T-cell (primary cell): ENCODE measurements at regions not wholly inside any gene's neighbourhood (a gene's known extent, or its start where the extent isn't known, plus 50 kb on each side); places are given as distances from the start of the nearest gene placed in this dataset.

Experiments used
- ATAC-seq, 4 experiments: fragments of 200-7000 bp in 3 of 4; fragments of 150-1000 bp in 1 of 4; cut with Tn5 transposase; replicated peaks in 1 of 4; 1 replicate in 3 of 4; 2 replicates in 1 of 4; pipeline ENCODE4 v1.10.0; 2021; ENCODE audit warnings: moderate library complexity in 3 of 4, mild to moderate bottlenecking in 2 of 4, moderate number of reproducible peaks in 1 of 4
- CTCF ChIA-PET, 2 donors: fragments of 300-600 bp; sonication (Branson Sonifier 250); formaldehyde crosslinking; loops; one replicate each; lab custom pipeline; 2022; ENCODE audit warnings: antibody characterized with exemption in 2 of 2; lab: Charles Lee
- POLR2A ChIA-PET, 2 donors: fragments of 300-600 bp; sonication (Branson Sonifier 250); formaldehyde crosslinking; loops; one replicate each; lab custom pipeline; 2022; ENCODE audit warnings: antibody characterized with exemption in 2 of 2; lab: Charles Lee
- DNase-seq, 35 experiments: peaks; one replicate each; pipeline versions ENCODE4 v3.0.0 to v3.0.0-alpha.2; 2013 to 2023
- H3K27ac ChIP-seq: one replicate; pipeline ENCODE4 v1.5.1; 2013; ENCODE audit warnings: low read length
- H3K27me3 ChIP-seq, 2 experiments: replicated peaks in 1 of 2; 1 replicate in 1 of 2; 2 replicates in 1 of 2; pipeline versions ENCODE4 v1.6.1 to v1.7.0; 2013; ENCODE audit warnings: low read length in 1 of 2, mixed read lengths in 1 of 2; ENCODE audit not compliant: control insufficient read depth in 2 of 2, insufficient read depth in 2 of 2; ENCODE audit errors: extremely low read depth in 1 of 2
- H3K36me3 ChIP-seq, 2 donors: 1 replicate in 1 of 2; 2 replicates in 1 of 2; pipeline versions ENCODE4 v1.6.1 to v1.7.0; 2013; ENCODE audit warnings: low read length in 1 of 2; ENCODE audit not compliant: control insufficient read depth in 2 of 2, insufficient read depth in 1 of 2; ENCODE audit errors: extremely low read depth in 1 of 2
- H3K4me1 ChIP-seq, 2 experiments: 1 replicate in 1 of 2; 2 replicates in 1 of 2; pipeline versions ENCODE4 v1.6.1 to v1.7.0; 2013; ENCODE audit warnings: low read length in 2 of 2, mixed read lengths in 1 of 2; ENCODE audit not compliant: insufficient read depth in 2 of 2, control insufficient read depth in 1 of 2; ENCODE audit errors: extremely low read depth in 1 of 2
- H3K4me3 ChIP-seq, 2 donors: 1 replicate in 1 of 2; 2 replicates in 1 of 2; pipeline versions ENCODE4 v1.5.1 to v1.7.0; 2013; ENCODE audit warnings: mild to moderate bottlenecking in 2 of 2, low read length in 1 of 2, moderate library complexity in 1 of 2; ENCODE audit not compliant: control insufficient read depth in 1 of 2; ENCODE audit errors: extremely low read depth in 1 of 2
- H3K9me3 ChIP-seq: 2 replicates; pipeline ENCODE4 v1.7.0; 2013
- H3K27ac Mint-ChIP-seq, 2 donors: one replicate each; pipeline ENCODE4 v1.8.0; 2020 to 2021; ENCODE audit warnings: mild to moderate bottlenecking in 2 of 2, mixed read lengths in 2 of 2
- H3K27me3 Mint-ChIP-seq, 2 donors: one replicate each; pipeline ENCODE4 v1.8.0; 2021 to 2022; ENCODE audit warnings: mixed read lengths in 2 of 2
- H3K36me3 Mint-ChIP-seq: one replicate; pipeline ENCODE4 v1.8.0; 2021; ENCODE audit warnings: mixed read lengths
- H3K4me1 Mint-ChIP-seq, 3 donors: one replicate each; pipeline ENCODE4 v1.8.0; 2020 to 2022; ENCODE audit warnings: mixed read lengths in 3 of 3, mild to moderate bottlenecking in 1 of 3
- H3K4me3 Mint-ChIP-seq, 3 donors: one replicate each; pipeline ENCODE4 v1.8.0; 2020 to 2022; ENCODE audit warnings: mild to moderate bottlenecking in 3 of 3, mixed read lengths in 3 of 3, moderate library complexity in 3 of 3
- H3K9me3 Mint-ChIP-seq, 3 donors: one replicate each; pipeline ENCODE4 v1.8.0; 2020 to 2022; ENCODE audit warnings: mixed read lengths in 3 of 3
- WGBS: methylation state at CpG from one replicate; pipeline ENCODE4 v1.1.5; 2013; ENCODE audit warnings: missing lambda C conversion rate; ENCODE audit not compliant: insufficient coverage; 5-methylcytosine and 5-hydroxymethylcytosine counted together

DNA sequence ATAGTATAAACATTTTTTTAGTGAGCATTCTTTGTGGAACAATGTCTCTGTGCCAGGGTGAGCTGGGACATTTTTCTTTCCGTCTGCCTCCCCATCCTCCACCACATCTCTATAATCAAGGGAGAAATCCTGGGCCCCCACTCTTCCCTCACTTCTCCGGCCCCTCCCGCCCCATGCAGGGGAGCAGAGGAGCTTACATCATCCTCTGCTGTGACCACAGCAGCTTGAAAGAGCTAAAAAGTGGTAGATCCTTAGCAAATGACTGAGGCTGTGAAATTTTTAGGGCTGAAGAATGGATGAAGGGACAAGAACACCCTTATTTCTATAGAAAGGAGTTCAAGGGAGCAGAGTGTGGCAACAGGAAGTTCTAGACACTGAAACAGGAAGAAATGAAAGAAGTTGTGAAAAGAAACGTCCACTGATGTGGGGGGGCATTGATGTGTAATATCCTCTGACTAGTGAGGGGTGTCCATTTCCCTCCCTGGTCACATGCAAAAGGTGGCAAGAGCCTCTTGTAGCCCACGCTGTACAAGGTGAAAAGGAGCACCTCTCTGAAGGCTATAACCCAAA is 380.3 kb upstream of the JARID2 start:
- H3K4me3 ChIP-seq, result no peak overlapping the region
- Mint-ChIP-seq H3K9me3 (no peaks in the 10 kb centered on the region), H3K27me3 (no peaks in the 10 kb centered on the region), H3K27ac (no peak overlapping the region), H3K4me1 (peaks cover 10 to 17% (median 11%) of the 10 kb centered on the region in 3 donors), H3K4me3 (no peak overlapping the region), H3K36me3 (no peaks in the 10 kb centered on the region)
- DNase-seq (peak in 4 of 35 experiments; percentile 7 to 45 (median 26)), ATAC-seq (peak in 3 of 4 experiments; percentile 42 to 65 (median 62))
- H3K27me3 ChIP-seq, result no peaks in the 10 kb centered on the region
- H3K36me3 ChIP-seq, result no peaks in the 10 kb centered on the region
- H3K4me1 ChIP-seq, result peaks cover 0 to 17% of the 10 kb centered on the region in 2 experiments
- WGBS, result 45% methylated on average over 2 of the region's 5 CpGs
- CTCF ChIA-PET, result no interaction called here
- H3K9me3 ChIP-seq, result no peaks in the 10 kb centered on the region
- no peak overlapping the region for H3K27ac ChIP-seq
- POLR2A ChIA-PET, result no interaction called here

DNA sequence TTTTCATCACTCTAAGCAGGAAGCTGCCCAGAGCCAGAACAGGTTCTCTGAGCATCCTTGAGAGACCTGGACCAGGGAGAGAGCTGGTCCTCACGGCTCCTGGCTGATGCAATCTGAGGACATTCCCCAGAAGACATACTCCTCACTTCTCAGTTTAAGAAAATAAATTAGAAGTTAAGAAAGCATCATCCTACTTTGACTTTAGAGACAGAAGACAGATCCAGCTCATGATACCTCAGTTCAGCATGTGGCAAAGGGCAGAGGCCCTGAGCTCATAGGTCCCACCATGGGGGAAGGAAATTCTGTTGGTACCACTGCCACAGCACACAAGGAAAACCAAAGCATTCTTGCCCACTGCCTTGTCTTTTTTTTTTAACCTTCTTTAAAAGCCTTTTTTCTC is 378.1 kb upstream of the JARID2 start:
- no peaks in the 10 kb centered on the region for H3K9me3 Mint-ChIP-seq
- DNase-seq (no peak), ATAC-seq (no peak)
- no peak overlapping the region for H3K4me3 ChIP-seq
- H3K4me1 Mint-ChIP-seq, result peaks cover 9 to 14% (median 11%) of the 10 kb centered on the region in 3 donors
- H3K36me3 ChIP-seq, result no peaks in the 10 kb centered on the region
- H3K36me3 Mint-ChIP-seq, result no peaks in the 10 kb centered on the region
- no peak overlapping the region for H3K27ac Mint-ChIP-seq
- no CpG with 5 or more reads among the region's 1 CpG for WGBS
- peaks cover 0 to 10% of the 10 kb centered on the region in 2 experiments for H3K4me1 ChIP-seq
- H3K27me3 Mint-ChIP-seq, result no peaks in the 10 kb centered on the region
- H3K27me3 ChIP-seq, result no peaks in the 10 kb centered on the region
- CTCF ChIA-PET, result no interaction called here
- no peak overlapping the region for H3K4me3 Mint-ChIP-seq
- POLR2A ChIA-PET, result no interaction called here
- no peak overlapping the region for H3K27ac ChIP-seq
- H3K9me3 ChIP-seq, result no peaks in the 10 kb centered on the region

DNA sequence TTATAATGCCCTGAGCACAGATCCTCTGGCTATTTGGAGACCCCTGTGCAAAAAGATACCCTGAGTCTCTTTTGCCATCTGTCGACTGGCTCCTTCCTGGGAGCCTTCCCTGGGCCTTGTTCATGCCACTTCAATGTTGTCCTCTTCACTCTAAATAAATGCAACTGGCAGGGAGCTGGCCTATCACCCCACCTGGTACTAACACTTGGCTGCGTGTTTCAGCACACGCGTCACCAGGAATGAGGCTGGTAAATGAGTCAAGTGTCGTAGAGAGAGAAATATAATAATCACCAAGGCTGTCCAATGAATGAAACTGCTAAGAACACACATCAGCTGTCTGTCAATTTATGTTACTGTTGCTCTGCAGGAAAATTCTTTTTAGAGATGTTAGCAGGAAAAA is 374.6 kb upstream of the JARID2 start:
- H3K4me1 ChIP-seq, result peaks cover 0 to under 1% of the 10 kb centered on the region in 2 experiments
- ChIA-PET CTCF (no interaction called here), POLR2A (no interaction called here)
- H3K27ac ChIP-seq, result no peak overlapping the region
- ATAC-seq (no peak), DNase-seq (no peak)
- no peak overlapping the region for H3K4me3 ChIP-seq
- no peaks in the 10 kb centered on the region for H3K27me3 ChIP-seq
- 100% methylated on average over 1 of the region's 5 CpGs for WGBS
- no peaks in the 10 kb centered on the region for H3K9me3 ChIP-seq
- Mint-ChIP-seq H3K27me3 (no peaks in the 10 kb centered on the region), H3K36me3 (no peaks in the 10 kb centered on the region), H3K27ac (no peak overlapping the region), H3K4me3 (no peak overlapping the region), H3K9me3 (no peaks in the 10 kb centered on the region), H3K4me1 (peaks cover 16 to 22% (median 16%) of the 10 kb centered on the region in 3 donors)
- H3K36me3 ChIP-seq, result no peaks in the 10 kb centered on the region

DNA sequence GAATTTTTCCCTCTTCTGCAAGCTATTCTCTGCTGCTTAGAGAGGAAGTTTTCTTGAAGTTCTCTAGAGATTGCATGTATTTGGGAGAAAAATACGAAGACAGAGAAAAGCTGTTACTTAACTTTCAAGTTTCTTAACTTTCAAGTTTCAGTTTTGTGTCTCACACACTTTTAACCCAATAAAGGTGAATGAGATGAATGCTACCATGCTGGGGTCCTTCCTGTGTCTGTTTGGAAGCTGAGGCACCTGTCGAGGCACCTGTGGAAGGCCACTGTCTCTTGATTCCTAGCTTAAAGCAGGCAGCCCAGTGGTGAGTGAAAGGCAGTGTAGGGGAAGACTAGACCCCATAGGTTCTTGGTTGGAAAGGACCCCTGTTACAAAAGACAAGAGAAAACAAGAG is 372.8 kb upstream of the JARID2 start:
- peaks cover 14% of the 10 kb centered on the region in 2 experiments for H3K4me1 ChIP-seq
- no peak overlapping the region for H3K4me3 ChIP-seq
- DNase-seq (no peak), ATAC-seq (no peak)
- WGBS, result no CpG with 5 or more reads among the region's 2 CpGs
- no peaks in the 10 kb centered on the region for H3K9me3 ChIP-seq
- Mint-ChIP-seq H3K27me3 (no peaks in the 10 kb centered on the region), H3K9me3 (no peaks in the 10 kb centered on the region), H3K27ac (peak overlapping the region in 1 of 2 donors; percentile 7), H3K4me1 (peaks cover 34 to 38% (median 35%) of the 10 kb centered on the region in 3 donors), H3K4me3 (no peak overlapping the region), H3K36me3 (no peaks in the 10 kb centered on the region)
- POLR2A ChIA-PET, result interaction anchor here in 1 of 2 donors (0.9 kb wide), 1 partner anchor 15 kb away, joined by 3 read pairs; no protein-coding TSS in a partner anchor
- CTCF ChIA-PET, result interaction anchor here in 1 of 2 donors (0.6 kb wide), 2 partner anchors 22 to 45 kb away, joined by 3 read pairs; no protein-coding TSS in a partner anchor
- no peak overlapping the region for H3K27ac ChIP-seq
- H3K36me3 ChIP-seq, result no peaks in the 10 kb centered on the region
- no peaks in the 10 kb centered on the region for H3K27me3 ChIP-seq

DNA sequence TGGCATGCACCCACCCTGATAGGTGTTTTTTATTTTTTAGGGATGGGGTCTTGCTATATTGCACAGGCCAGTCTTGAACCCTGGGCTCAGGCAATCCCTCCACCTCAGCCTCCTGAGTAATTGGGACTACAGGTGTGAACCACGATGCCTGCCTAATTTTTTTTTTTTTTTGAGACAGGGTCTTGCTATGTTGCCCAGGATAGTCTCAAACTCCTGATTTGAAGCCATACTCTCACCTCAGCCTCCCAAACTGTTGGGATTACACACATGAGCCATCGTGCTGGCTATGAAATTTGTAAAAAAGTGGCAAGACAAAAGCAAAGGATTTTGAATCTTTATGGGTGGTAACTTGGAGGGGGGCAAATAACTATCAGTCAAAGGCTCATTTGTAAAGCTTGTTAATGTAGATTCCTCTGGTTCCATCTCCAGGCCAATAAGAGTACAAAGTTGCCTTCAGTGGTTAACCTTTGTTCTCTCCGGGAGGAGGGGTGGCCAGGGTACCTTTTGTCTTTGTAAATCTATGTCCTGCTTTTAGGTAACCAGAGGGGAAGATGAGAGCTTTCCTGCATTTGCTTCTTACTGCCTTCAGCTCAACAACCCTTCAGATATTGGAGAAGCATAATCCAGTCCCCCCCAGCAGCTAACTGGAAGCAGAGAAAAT is 372.0 kb upstream of the JARID2 start:
- H3K27ac Mint-ChIP-seq, result peak overlapping the region in 1 of 2 donors; percentile 56
- no peak for DNase-seq
- Histone ChIP-seq H3K4me1 (peaks cover 15% of the 10 kb centered on the region in 2 experiments), H3K27ac (no peak overlapping the region), H3K36me3 (no peaks in the 10 kb centered on the region), H3K4me3 (no peak overlapping the region), H3K9me3 (no peaks in the 10 kb centered on the region), H3K27me3 (no peaks in the 10 kb centered on the region)
- peaks cover 34 to 39% (median 35%) of the 10 kb centered on the region in 3 donors for H3K4me1 Mint-ChIP-seq
- WGBS, result 63% methylated on average over 1 of the region's 3 CpGs
- no peak overlapping the region for H3K4me3 Mint-ChIP-seq
- H3K27me3 Mint-ChIP-seq, result no peaks in the 10 kb centered on the region
- ATAC-seq, result no peak
- no peaks in the 10 kb centered on the region for H3K36me3 Mint-ChIP-seq
- H3K9me3 Mint-ChIP-seq, result no peaks in the 10 kb centered on the region
- POLR2A ChIA-PET, result interaction anchor here in 1 of 2 donors (0.9 kb wide), 1 partner anchor 15 kb away, joined by 3 read pairs; no protein-coding TSS in a partner anchor
- CTCF ChIA-PET, result interaction anchor here in 1 of 2 donors (0.6 to 0.7 kb wide), 2 partner anchors 21 to 559 kb away, joined by 3 read pairs; no protein-coding TSS in a partner anchor

DNA sequence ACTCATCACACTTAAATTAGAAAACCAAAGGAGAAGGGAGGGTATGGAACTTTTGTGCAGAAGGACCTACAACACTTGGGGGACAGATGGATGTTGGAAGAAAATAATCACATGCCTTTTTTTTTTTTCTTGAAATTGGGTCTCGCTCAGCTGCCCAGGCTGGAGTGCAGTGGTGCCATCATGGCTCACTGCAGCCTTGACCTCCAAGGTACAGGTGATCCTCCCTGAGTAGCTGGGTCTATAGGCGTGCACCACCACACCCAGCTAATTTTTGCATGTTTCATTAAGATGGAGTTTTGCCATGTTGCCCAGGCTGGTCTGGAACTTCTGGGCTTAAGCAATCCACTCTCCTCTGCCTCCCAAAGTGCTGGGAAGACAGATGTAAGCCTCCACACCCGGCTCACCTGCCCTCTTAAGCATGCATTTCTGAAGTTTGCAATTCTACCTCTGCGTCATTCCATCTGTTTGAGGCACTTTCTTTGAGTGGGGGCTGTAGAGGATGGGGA is 370.8 kb upstream of the JARID2 start:
- Mint-ChIP-seq H3K27me3 (no peaks in the 10 kb centered on the region), H3K4me3 (no peak overlapping the region), H3K27ac (no peak overlapping the region), H3K9me3 (no peaks in the 10 kb centered on the region), H3K4me1 (peaks cover 34 to 39% (median 35%) of the 10 kb centered on the region in 3 donors), H3K36me3 (no peaks in the 10 kb centered on the region)
- H3K27ac ChIP-seq, result no peak overlapping the region
- DNase-seq (no peak), ATAC-seq (no peak)
- H3K36me3 ChIP-seq, result no peaks in the 10 kb centered on the region
- no peak overlapping the region for H3K4me3 ChIP-seq
- no peaks in the 10 kb centered on the region for H3K27me3 ChIP-seq
- no peaks in the 10 kb centered on the region for H3K9me3 ChIP-seq
- ChIA-PET CTCF (interaction anchor here (0.5 to 0.6 kb wide), 2 partner anchors 13 to 520 kb away, joined by 3 read pairs; no protein-coding TSS in a partner anchor), POLR2A (no interaction called here)
- 100% methylated on average over 1 of the region's 4 CpGs for WGBS
- H3K4me1 ChIP-seq, result peaks cover 15% of the 10 kb centered on the region in 2 experiments
